ENCODE measurements at regions not wholly inside any gene's neighbourhood (a gene's known extent, or its start where the extent isn't known, plus 50 kb on each side); places are given as distances from the start of the nearest gene placed in this dataset.

- DNase-seq (no peak), ATAC-seq (no peak)
- no peaks in the 10 kb centered on the region for H3K36me3 ChIP-seq (ENCODE audit: low read depth)
- intact Hi-C loops (cut with DNase I, micrococcal nuclease), result no loop called here
- no peak overlapping the region for H3K4me3 ChIP-seq
- H3K9me3 ChIP-seq, result no peaks in the 10 kb centered on the region
- no peak for TF ChIP-seq CTCF (IDR thresholded peaks at IDR 0.05)
- no peaks in the 10 kb centered on the region for H3K4me1 ChIP-seq (ENCODE audit: low read depth)
Observed at GRCh38 chrX:43500246-43500645, 155.9 kb upstream of the MAOA start.

GRCh38 chrX:43500996-43501694 is 155.0 kb upstream of the MAOA start:
- TF ChIP-seq CTCF (IDR thresholded peaks at IDR 0.05), result no peak
- H3K9me3 ChIP-seq, result no peaks in the 10 kb centered on the region
- ATAC-seq, result peak; percentile 34
- intact Hi-C loops (cut with DNase I, micrococcal nuclease), result no loop called here
- DNase-seq, result no peak
- H3K4me1 ChIP-seq (ENCODE audit: low read depth), result no peaks in the 10 kb centered on the region
- H3K4me3 ChIP-seq, result no peak overlapping the region
- H3K36me3 ChIP-seq (ENCODE audit: low read depth), result no peaks in the 10 kb centered on the region

- Histone ChIP-seq H3K4me1 (ENCODE audit: low read depth) (no peaks in the 10 kb centered on the region), H3K9me3 (no peaks in the 10 kb centered on the region), H3K36me3 (ENCODE audit: low read depth) (no peaks in the 10 kb centered on the region), H3K4me3 (no peak overlapping the region)
- TF ChIP-seq CTCF (IDR thresholded peaks at IDR 0.05), result no peak
- ATAC-seq, result no peak
- intact Hi-C loops (cut with DNase I, micrococcal nuclease), result no loop called here
- no peak for DNase-seq
Observed at GRCh38 chrX:43504394-43504793, 151.7 kb upstream of the MAOA start.

- TF ChIP-seq CTCF (IDR thresholded peaks at IDR 0.05), result no peak
- Histone ChIP-seq H3K36me3 (ENCODE audit: low read depth) (no peaks in the 10 kb centered on the region), H3K4me3 (no peak overlapping the region), H3K9me3 (no peaks in the 10 kb centered on the region), H3K4me1 (ENCODE audit: low read depth) (no peaks in the 10 kb centered on the region)
- ATAC-seq (no peak), DNase-seq (no peak)
- intact Hi-C loops (cut with DNase I, micrococcal nuclease), result no loop called here
Observed at GRCh38 chrX:43505769-43506168, 150.3 kb upstream of the MAOA start.

- no peak for TF ChIP-seq CTCF (IDR thresholded peaks at IDR 0.05)
- no peak overlapping the region for H3K4me3 ChIP-seq
- H3K9me3 ChIP-seq, result no peaks in the 10 kb centered on the region
- no peak for ATAC-seq
- intact Hi-C loops (cut with DNase I, micrococcal nuclease), result no loop called here
- no peaks in the 10 kb centered on the region for H3K4me1 ChIP-seq (ENCODE audit: low read depth)
- DNase-seq, result no peak
- no peaks in the 10 kb centered on the region for H3K36me3 ChIP-seq (ENCODE audit: low read depth)
Observed at GRCh38 chrX:43508694-43509093, 147.4 kb upstream of the MAOA start.

GRCh38 chrX:43510209-43510608 is 145.9 kb upstream of the MAOA start:
- Histone ChIP-seq H3K4me3 (no peak overlapping the region), H3K4me1 (ENCODE audit: low read depth) (no peaks in the 10 kb centered on the region), H3K9me3 (no peaks in the 10 kb centered on the region), H3K36me3 (ENCODE audit: low read depth) (no peaks in the 10 kb centered on the region)
- intact Hi-C loops (cut with DNase I, micrococcal nuclease), result no loop called here
- ATAC-seq (no peak), DNase-seq (no peak)
- TF ChIP-seq CTCF (IDR thresholded peaks at IDR 0.05), result no peak

Measured in mucosa of descending colon (tissue), 3 donors.